K562 (cell line): ENCODE measurements at regions not wholly inside any gene's neighbourhood (a gene's known extent, or its start where the extent isn't known, plus 50 kb on each side); places are given as distances from the start of the nearest gene placed in this dataset.
A peak's percentile ranks its signal among the peaks of the same experiment; 100 is the strongest.

ENCODE experiments used
- ATAC-seq: fragments of 200-7000 bp; cut with Tn5 transposase; 3 replicates; pipeline ENCODE4 v1.9.1; 2020; ENCODE audit warnings: moderate library complexity
- BruUV-seq: library from RNA; stranded (reverse); fragments of 400-500 nt; replicated peaks from 2 replicates; lab custom pipeline; 2021; lab: Mats Ljungman, UMichigan
- CTCF ChIA-PET: fragments of 300-600 bp; formaldehyde crosslinking; extraction: SDS; loops from one replicate; lab custom pipeline; 2021; ENCODE audit warnings: low intra/inter-chr PET ratio; lab: Yijun Ruan, JAX
- POLR2A ChIA-PET: fragments of 300-600, 350-650 bp; sonication (Branson Sonifier 250); formaldehyde crosslinking; extraction: SDS; loops from one replicate; lab custom pipeline; 2021; ENCODE audit warnings: antibody characterized with exemption, inconsistent platforms; lab: Yijun Ruan, JAX
- DNase-seq, 4 experiments: peaks; one replicate each; pipeline versions ENCODE4 v3.0.0 to v3.0.0-alpha.2; 2011 to 2018; ENCODE audit warnings: low spot score in 3 of 4, mixed read lengths in 3 of 4; ENCODE audit errors: extremely low read depth in 1 of 4
- FAIRE-seq: peaks from 2 replicates; lab custom pipeline; 2011; peaks lifted over from hg19 to GRCh38; lab: Jason Lieb, UNC
- H2AFZ ChIP-seq: 2 replicates; pipeline ENCODE4 v1.6.0; 2011; ENCODE audit warnings: low read depth, low read length, control low read depth, inconsistent platforms
- H3K27ac ChIP-seq: fragments of 200-600 bp; 3 replicates; pipeline ENCODE4 v1.8.0; 2011; ENCODE audit warnings: low read depth, mild to moderate bottlenecking, control low read depth, inconsistent platforms, low read length, moderate library complexity, mixed read lengths; ENCODE audit errors: extremely low read depth
- H3K27me3 ChIP-seq, 2 experiments: fragments of 300-600 bp in 1 of 2; 2 replicates in 1 of 2; 3 replicates in 1 of 2; pipeline versions ENCODE4 v1.6.0 to v1.8.0; 2011; ENCODE audit warnings: inconsistent platforms in 2 of 2, low read length in 2 of 2, mild to moderate bottlenecking in 1 of 2, mixed read lengths in 1 of 2, moderate library complexity in 1 of 2; ENCODE audit not compliant: control insufficient read depth in 2 of 2, insufficient read depth in 2 of 2
- H3K36me3 ChIP-seq: fragments of 300-600 bp; 3 replicates; pipeline ENCODE4 v1.8.0; 2011; ENCODE audit warnings: mild to moderate bottlenecking, low read length, inconsistent platforms; ENCODE audit not compliant: control insufficient read depth, insufficient read depth
- H3K4me1 ChIP-seq, 2 experiments: fragments of 200-600 bp in 1 of 2; replicated peaks in 1 of 2; 2 replicates in 1 of 2; 3 replicates in 1 of 2; pipeline versions ENCODE4 v1.5.1 to v1.8.0; 2011; ENCODE audit warnings: inconsistent platforms in 2 of 2, low read length in 2 of 2, mild to moderate bottlenecking in 1 of 2, mixed read lengths in 1 of 2, moderate library complexity in 1 of 2; ENCODE audit not compliant: control insufficient read depth in 2 of 2, insufficient read depth in 2 of 2
- H3K4me2 ChIP-seq: 2 replicates; pipeline ENCODE4 v1.6.1; 2011; ENCODE audit warnings: low read length, control low read depth, inconsistent platforms, mixed read lengths; ENCODE audit not compliant: insufficient read depth
- H3K4me3 ChIP-seq: fragments of 200-600 bp; sonication (generic), shearing (Covaris generic); 2 replicates; pipeline ENCODE4 v1.5.1; 2016; ENCODE audit warnings: control low read depth, inconsistent platforms
- H3K79me2 ChIP-seq: fragments of 200-600 bp; 3 replicates; pipeline ENCODE4 v1.8.0; 2011; ENCODE audit warnings: low read length, inconsistent platforms; ENCODE audit not compliant: control insufficient read depth, insufficient read depth
- H3K9ac ChIP-seq, 2 experiments: 2 replicates each; pipeline versions ENCODE4 v1.6.0 to v1.6.1; 2011; ENCODE audit warnings: low read depth in 2 of 2, low read length in 2 of 2, control low read depth in 1 of 2, inconsistent platforms in 1 of 2, mild to moderate bottlenecking in 1 of 2, mixed read lengths in 1 of 2; ENCODE audit not compliant: insufficient read depth in 1 of 2
- H3K9me1 ChIP-seq: one replicate; pipeline ENCODE4 v1.6.0; 2011; ENCODE audit warnings: inconsistent platforms, mild to moderate bottlenecking, low read length, moderate library complexity; ENCODE audit not compliant: control insufficient read depth, insufficient read depth
- H3K9me3 ChIP-seq: replicated peaks from 2 replicates; pipeline ENCODE4 v1.5.1; 2011; ENCODE audit warnings: low read depth, low read length, inconsistent platforms; ENCODE audit not compliant: control insufficient read depth, insufficient read depth
- H4K20me1 ChIP-seq: replicated peaks from 2 replicates; pipeline ENCODE4 v1.6.1; 2011; ENCODE audit warnings: low read length, inconsistent platforms, mixed read lengths; ENCODE audit not compliant: control insufficient read depth, insufficient read depth
- CCAR2 ChIP-seq: fragments of 200-400 bp; formaldehyde crosslinking; IDR thresholded peaks from 2 replicates; pipeline ENCODE4 v1.6.1; 2017; ENCODE audit warnings: mild to moderate bottlenecking, low read depth, low read length
- CEBPB ChIP-seq: fragments of 450-650 bp; IDR thresholded peaks from 2 replicates; pipeline ENCODE4 v1.6.1; 2016; ENCODE audit warnings: missing genetic modification characterization, missing compliant biosample characterization
- ERF ChIP-seq: fragments of 450-650 bp; formaldehyde crosslinking; IDR thresholded peaks from 2 replicates; pipeline ENCODE4 v1.4.0; 2020; ENCODE audit warnings: mild to moderate bottlenecking, mixed read lengths
- GATAD2A ChIP-seq: fragments of 450-650 bp; IDR thresholded peaks from 2 replicates; pipeline ENCODE4 v1.6.1; 2017
- HNRNPH1 ChIP-seq: fragments of 200-400 bp; formaldehyde crosslinking; optimal IDR thresholded peaks from 2 replicates; pipeline ENCODE3; 2017; ENCODE audit warnings: low read depth, mild to moderate bottlenecking, low read length, moderate library complexity
- KHSRP ChIP-seq: fragments of 450-650 bp; IDR thresholded peaks from 2 replicates; pipeline ENCODE4 v1.6.1; 2017
- MYC ChIP-seq, 2 experiments: fragments of 250-450 bp in 1 of 2; sonication (Bioruptor Pico) in 1 of 2; IDR thresholded peaks; 2 replicates each; pipeline versions ENCODE4 v1.5.1 to v1.6.1; 2012 to 2021; ENCODE audit warnings: low read depth in 2 of 2, borderline replicate concordance in 1 of 2, improper control_type of control experiment in 1 of 2, low read length in 1 of 2, mild to moderate bottlenecking in 1 of 2, moderate library complexity in 1 of 2
- PATZ1 ChIP-seq: fragments of 250-450 bp; sonication (Bioruptor Pico); IDR thresholded peaks from 2 replicates; pipeline ENCODE4 v1.5.0; 2020; ENCODE audit warnings: mild to moderate bottlenecking, borderline replicate concordance
- PPARD ChIP-seq: fragments of 250-450 bp; sonication (Bioruptor Pico); IDR thresholded peaks from 2 replicates; pipeline ENCODE4 v1.8.0; 2022; ENCODE audit warnings: inconsistent platforms, mild to moderate bottlenecking, moderate library complexity
- SMAD2 ChIP-seq: fragments of 150-350 bp; IDR thresholded peaks from 2 replicates; pipeline ENCODE4 v1.6.1; 2014; ENCODE audit warnings: low read depth, mild to moderate bottlenecking, low read length
- THRA ChIP-seq: fragments of 450-650 bp; IDR thresholded peaks from 2 replicates; pipeline ENCODE4 v1.6.1; 2017; ENCODE audit warnings: mild to moderate bottlenecking, moderate library complexity
- TSC22D4 ChIP-seq: fragments of 450-650 bp; IDR thresholded peaks from 2 replicates; pipeline ENCODE4 v1.6.1; 2016; ENCODE audit warnings: missing genetic modification characterization, missing biosample characterization, control low read depth
- ZNF23 ChIP-seq: fragments of 250-450 bp; sonication (Bioruptor Pico); IDR thresholded peaks from 2 replicates; pipeline ENCODE4 v1.4.0; 2020; ENCODE audit warnings: mild to moderate bottlenecking
- ZNF778 ChIP-seq: fragments of 450-650 bp; formaldehyde crosslinking; IDR thresholded peaks from 2 replicates; pipeline ENCODE4 v1.4.0; 2020; ENCODE audit warnings: mild to moderate bottlenecking, moderate library complexity
- WGBS: fragments of 100-300 bp; shearing (Covaris generic); methylation state at CpG from one replicate; pipeline ENCODE4 v1.1.6; 2016; ENCODE audit warnings: low coverage, mixed read lengths; ENCODE audit not compliant: insufficient coverage; ENCODE audit errors: missing lambda C conversion rate; 5-methylcytosine and 5-hydroxymethylcytosine counted together
- in situ Hi-C: fragments of 300-500 bp; cut with MboI; formaldehyde crosslinking; loops from 4 replicates; pipeline ENCODE4 v1.15.0; 2018; ENCODE audit warnings: inconsistent platforms, mixed read lengths
- intact Hi-C: fragments of 100-400 bp; cut with micrococcal nuclease; formaldehyde crosslinking; loops from 2 replicates; pipeline ENCODE4 v1.14.2; 2022
- TF ChIP-seq, protein P1 (sequence below): sonication (generic); formaldehyde crosslinking; IDR thresholded peaks from 2 replicates; pipeline ENCODE4 v1.5.0; 2020; ENCODE audit warnings: missing genetic modification reagents
- TF ChIP-seq, protein P2 (sequence below): fragments of 250-450 bp; sonication (Bioruptor Pico); IDR thresholded peaks from 2 replicates; pipeline ENCODE4 v1.6.1; 2021; ENCODE audit warnings: mild to moderate bottlenecking

- FAIRE-seq (peak; percentile 99), ATAC-seq (peak; percentile 98)
- POLR2A ChIA-PET = interaction anchor here (0.5 to 1.0 kb wide), 3 partner anchors 79 to 452 kb away, joined by 3 to 7 read pairs (median 3); no protein-coding TSS in a partner anchor
- TF ChIP-seq ZNF23 = no peak
- TF ChIP-seq PATZ1 (CRISPR knock-in tag) = no peak
- TF ChIP-seq TSC22D4 (tag) = no peak
- TF ChIP-seq SMAD2 = no peak
- TF ChIP-seq PPARD (CRISPR knock-in tag) = no peak
- no peak for TF ChIP-seq ERF (CRISPR knock-in tag)
- TF ChIP-seq KHSRP = no peak
- TF ChIP-seq CEBPB = 0 out of 2 replicates have a peak, but pooled peaks have one; percentile 14
- TF ChIP-seq THRA = no peak
- TF ChIP-seq HNRNPH1 = no peak
- TF ChIP-seq, protein P1, sequence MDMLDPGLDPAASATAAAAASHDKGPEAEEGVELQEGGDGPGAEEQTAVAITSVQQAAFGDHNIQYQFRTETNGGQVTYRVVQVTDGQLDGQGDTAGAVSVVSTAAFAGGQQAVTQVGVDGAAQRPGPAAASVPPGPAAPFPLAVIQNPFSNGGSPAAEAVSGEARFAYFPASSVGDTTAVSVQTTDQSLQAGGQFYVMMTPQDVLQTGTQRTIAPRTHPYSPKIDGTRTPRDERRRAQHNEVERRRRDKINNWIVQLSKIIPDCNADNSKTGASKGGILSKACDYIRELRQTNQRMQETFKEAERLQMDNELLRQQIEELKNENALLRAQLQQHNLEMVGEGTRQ (CRISPR knock-in tag) = no peak
- peak; percentile 51; the same call in 1 of the 2 replicates for TF ChIP-seq MYC (IDR thresholded peaks at IDR 0.05; ENCODE audit: low read depth, low read length)
- no peak for TF ChIP-seq MYC (CRISPR knock-in tag; IDR thresholded peaks at IDR 0.05; ENCODE audit: borderline replicate concordance, low read depth)
- TF ChIP-seq, protein P2, sequence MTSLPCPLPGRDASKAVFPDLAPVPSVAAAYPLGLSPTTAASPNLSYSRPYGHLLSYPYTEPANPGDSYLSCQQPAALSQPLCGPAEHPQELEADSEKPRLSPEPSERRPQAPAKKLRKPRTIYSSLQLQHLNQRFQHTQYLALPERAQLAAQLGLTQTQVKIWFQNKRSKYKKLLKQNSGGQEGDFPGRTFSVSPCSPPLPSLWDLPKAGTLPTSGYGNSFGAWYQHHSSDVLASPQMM = no peak
- no peak for TF ChIP-seq CCAR2
- no peak for TF ChIP-seq GATAD2A
- no peak for TF ChIP-seq ZNF778 (CRISPR knock-in tag)
Observed at GRCh38 chr13:50613356-50613831, 230.1 kb downstream of the DLEU7 start.

More at GRCh38 chr13:50613356-50613831, 230.1 kb downstream of the DLEU7 start:
- Histone ChIP-seq H3K36me3 (no peaks in the 10 kb centered on the region), H3K4me2 (peak overlapping the region; percentile 60), H3K9me1 (no peaks in the 10 kb centered on the region), H2AFZ (peak overlapping the region; percentile 75), H4K20me1 (no peaks in the 10 kb centered on the region), H3K9me3 (no peaks in the 10 kb centered on the region), H3K4me1 (peaks cover 3 to 36% of the 10 kb centered on the region in 2 experiments; a peak in 3 of 5 replicates), H3K4me3 (no peak overlapping the region), H3K27me3 (no peaks in the 10 kb centered on the region), H3K9ac (peak overlapping the region in 1 of 2 experiments; percentile 52; a peak in 2 of 4 replicates), H3K27ac (peak overlapping the region; percentile 80), H3K79me2 (no peaks in the 10 kb centered on the region)
- CTCF ChIA-PET = no interaction called here
- intact Hi-C loops = loop anchor here (5.0 to 10.0 kb wide), 3 partner anchors 101 to 619 kb away; partner anchors contain the start of gene TRIM13
- DNase-seq = peak; percentile 61 to 89 (median 76)
- in situ Hi-C loops = no loop called here
- no TSS peak for BruUV-seq
- 0% methylated on average over 6 of the region's 6 CpGs for WGBS
